Stimulated activated CD8-positive, alpha-beta memory T cell treated with anti-CD3 and anti-CD28 coated beads, Interleukin-7, amount 100 ng/mL, for 48 hours (primary cell): ENCODE measurements at regions not wholly inside any gene's neighbourhood (a gene's known extent, or its start where the extent isn't known, plus 50 kb on each side); places are given as distances from the start of the nearest gene placed in this dataset.

Experiments used
- DNase-seq, 2 donors: peaks; one replicate each; pipeline ENCODE4 v3.0.0-alpha.2; 2020; ENCODE audit warnings: low read depth in 1 of 2; ENCODE audit errors: extremely low read depth in 1 of 2

- DNase-seq: no peak
These were observed 264.8 kb upstream of the PTGER4 start for GRCh38 chr5:40414922-40415321.

DNA sequence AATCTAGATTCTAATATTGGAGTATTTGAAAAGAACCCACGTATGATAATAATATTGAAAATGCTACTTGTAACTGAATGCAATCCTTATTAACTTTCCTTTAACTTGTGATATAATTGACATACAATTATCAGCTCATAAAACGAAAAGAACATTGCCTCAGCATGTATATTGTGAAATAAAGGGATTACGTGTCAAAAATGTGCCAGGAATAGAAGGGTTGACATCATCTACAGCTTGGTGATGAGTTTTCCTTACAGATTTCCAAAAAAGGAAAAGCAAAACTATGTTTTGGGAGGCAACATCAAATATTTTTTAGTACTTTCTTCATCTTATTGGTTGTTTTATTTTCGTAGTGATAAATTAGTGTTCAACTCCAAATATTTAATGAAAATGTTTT, 266.0 kb upstream of the PTGER4 start:
- DNase-seq: no peak

GRCh38 chr5:40412771-40413170, 266.9 kb upstream of the PTGER4 start:
- no peak for DNase-seq

DNA sequence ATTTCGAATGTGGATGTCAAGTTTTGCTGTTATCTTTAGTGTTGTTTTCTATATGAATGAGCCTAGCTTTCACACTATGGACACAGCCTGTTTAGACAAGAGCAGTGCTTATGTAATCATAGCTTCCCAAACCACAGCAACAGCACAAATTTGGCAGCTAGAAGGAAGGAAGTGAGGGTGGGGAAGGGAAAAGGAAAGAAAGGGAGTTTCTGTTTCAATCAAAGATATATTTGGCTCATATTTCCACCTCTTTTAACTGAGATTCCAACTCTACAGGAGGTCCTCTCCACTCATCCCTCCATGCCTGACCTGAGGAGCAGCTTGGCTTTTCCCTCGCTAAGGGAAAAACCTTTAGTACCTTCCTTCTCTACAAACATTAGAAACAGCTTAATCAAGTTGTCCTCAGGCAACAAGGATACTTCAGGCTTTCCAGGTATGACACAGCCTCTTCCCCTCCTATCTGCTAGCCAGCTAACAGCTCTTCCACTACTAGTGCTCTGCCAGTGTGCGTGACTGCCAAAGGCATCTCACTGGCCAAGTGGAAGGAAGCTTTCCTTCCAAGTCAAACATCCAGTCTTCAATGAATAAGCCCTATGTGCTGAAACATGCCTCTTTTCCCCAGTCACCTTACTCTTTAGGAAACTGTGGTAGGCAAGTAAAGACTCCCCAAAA, 268.6 kb upstream of the PTGER4 start:
- DNase-seq: no peak

GRCh38 chr5:40410231-40410861, 269.4 kb upstream of the PTGER4 start:
- DNase-seq: peak in 1 of 2 donors; percentile 62

GRCh38 chr5:40409601-40410000, 270.1 kb upstream of the PTGER4 start:
- DNase-seq: no peak

DNA sequence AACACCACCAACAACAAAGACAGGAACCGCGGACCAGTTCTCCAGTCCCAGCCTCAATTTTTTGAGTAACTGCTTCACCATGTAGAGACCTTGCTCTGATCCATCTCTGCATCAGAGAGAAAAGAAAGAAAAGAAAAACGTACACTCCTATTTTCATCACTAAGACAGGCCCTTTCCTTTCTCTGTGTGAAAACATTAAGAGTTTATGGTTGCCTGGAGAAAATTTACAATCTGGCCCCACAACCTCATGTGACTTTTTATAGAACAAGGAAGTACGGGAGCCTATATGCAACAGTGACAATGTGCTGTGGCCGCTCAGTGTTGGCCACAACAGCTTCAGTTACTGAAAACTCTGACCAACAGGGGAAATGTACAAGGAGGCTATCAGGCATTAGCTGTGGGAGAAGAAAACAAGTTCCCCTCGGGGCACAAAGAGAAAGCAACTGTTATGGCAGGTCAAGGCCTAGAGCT, 272.9 kb upstream of the PTGER4 start:
- DNase-seq: no peak

DNA sequence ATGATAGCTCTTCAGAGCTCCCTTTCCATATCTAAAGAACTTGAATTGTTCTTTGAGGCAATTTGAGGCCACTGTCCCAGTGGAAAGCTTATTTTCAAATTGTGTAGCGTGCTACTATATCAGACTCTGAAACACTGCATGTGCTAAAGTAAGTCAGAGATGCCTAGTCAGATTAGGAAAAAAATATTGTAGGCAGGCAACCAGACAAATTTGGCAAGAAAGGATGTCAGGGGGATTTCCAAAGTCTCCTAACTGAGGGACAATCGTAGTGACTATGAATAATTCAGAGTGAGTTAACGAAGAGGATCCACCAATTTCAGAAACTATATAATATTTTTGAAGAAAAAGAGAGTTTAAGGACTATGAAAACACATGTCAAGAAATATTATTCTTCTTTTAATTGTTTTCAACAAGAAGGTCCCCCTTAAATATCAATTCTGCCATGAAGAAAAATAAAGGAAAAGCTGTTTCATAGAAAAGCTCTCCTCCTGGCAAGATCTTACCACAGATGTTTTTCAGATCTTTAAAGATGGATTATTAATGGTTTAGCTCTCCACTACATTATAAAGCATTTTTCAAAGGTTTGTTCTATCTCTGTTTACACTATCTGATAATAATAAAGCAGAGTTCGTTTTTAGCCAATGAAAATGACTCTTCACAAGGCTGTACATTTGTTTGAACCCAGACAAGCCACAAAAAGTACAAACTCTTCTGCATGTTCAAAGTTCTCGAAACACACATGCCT, 273.5 kb upstream of the PTGER4 start:
- no peak for DNase-seq

GRCh38 chr5:40405230-40405629, 274.5 kb upstream of the PTGER4 start:
- no peak for DNase-seq

GRCh38 chr5:40404613-40405012, 275.1 kb upstream of the PTGER4 start:
- no peak for DNase-seq

- DNase-seq: peak in 1 of 2 donors; percentile 35
These were observed 277.7 kb upstream of the PTGER4 start for GRCh38 chr5:40402007-40402364.

- DNase-seq: no peak
These were observed 278.3 kb upstream of the PTGER4 start for GRCh38 chr5:40401284-40402006.

DNA sequence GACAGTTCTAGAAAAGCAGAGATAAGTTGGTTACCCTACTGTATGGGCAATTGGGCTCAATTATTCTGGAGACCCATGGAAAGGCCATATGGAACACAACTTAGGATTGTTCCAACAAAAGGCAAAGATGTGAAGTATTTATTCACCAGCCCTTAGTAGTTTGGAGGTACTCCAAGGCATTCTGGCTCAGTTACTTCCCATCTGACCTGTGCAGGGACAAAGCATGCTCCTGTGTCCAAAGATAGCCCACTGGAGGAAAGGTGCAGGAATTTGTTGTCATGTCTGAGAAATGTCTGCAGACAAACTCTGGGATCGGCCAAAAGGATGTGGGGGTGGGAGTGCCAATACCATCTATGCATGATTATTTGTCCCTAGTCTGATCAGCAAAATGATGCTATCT, 279.5 kb upstream of the PTGER4 start:
- no peak for DNase-seq

GRCh38 chr5:40399349-40399748, 280.4 kb upstream of the PTGER4 start:
- no peak for DNase-seq

- no peak for DNase-seq
These were observed 281.7 kb upstream of the PTGER4 start for GRCh38 chr5:40397976-40398375.

DNA sequence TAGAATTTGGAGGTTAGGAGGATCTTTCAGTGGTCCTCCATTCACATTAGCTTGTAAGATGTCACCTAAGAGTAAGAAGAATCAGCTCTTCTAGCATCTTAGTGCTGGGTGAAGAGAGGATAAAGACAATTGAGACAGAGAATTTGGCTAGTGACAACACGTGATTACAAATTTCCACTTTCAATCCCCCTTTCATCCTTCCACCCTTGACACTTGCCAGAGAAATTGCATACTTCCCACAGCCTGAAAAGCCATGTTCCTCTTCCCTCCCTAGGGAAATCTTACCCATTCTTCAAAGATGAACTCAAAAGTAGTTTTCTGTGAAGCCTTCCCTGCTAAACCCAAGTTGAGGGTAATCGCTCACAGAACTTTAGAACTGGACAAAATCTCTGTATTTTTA, 282.6 kb upstream of the PTGER4 start:
- no peak for DNase-seq

DNA sequence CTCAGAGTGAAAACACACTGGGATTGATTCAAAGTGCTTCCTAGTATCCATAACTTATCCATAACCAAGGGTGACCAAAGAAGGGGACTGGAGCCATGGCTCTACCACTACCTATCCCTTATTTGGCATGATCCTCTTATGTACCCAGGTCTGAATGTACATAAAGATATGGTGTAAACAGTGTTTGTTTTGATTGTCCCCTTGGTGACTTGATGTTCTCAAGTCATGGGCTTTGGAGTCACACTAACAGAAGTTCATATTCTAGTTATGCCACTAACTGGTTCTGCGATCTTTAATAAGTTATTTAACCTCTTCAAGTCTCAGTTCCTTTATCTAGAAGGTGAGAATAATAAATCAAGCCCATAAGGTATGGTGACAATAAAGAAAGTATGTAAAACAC, 283.4 kb upstream of the PTGER4 start:
- DNase-seq: no peak

DNA sequence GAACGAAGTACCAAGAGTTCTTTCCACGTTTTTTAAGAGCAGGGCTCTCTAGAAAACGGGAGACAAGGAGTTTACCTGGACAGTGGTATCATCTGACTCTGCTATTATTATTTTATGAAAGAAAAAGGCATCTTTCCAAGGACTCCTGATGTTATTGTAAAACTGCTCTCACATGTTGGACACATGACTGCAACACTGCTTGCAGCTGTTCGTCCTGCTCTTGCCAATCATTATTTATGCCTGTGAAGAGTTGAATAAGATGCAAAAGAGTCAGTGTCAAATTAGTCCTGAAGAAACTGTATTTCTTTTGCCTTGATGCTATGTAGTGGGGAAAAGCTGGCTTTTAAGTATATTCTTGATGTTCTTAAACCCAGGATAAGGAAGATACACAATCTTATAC, 284.5 kb upstream of the PTGER4 start:
- DNase-seq: no peak

- no peak for DNase-seq
These were observed 285.0 kb upstream of the PTGER4 start for GRCh38 chr5:40394698-40395097.

DNA sequence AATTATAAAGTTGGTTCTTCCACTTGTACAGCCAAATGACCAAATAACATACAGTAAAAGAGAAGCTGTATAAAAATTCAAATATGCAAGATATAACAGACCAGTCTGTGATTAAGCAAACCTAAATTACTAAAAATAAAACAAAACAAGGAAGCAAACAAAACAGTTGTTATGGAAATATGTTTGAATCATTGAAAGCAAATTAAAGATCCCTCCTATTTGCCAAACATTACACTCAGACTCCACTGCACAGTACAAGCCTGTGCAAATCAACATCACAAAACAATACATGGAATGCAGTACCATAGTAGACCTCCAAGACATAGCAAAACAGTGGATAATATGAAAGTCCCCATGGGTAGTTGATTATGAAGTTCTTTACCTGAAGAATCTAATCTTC, 288.1 kb upstream of the PTGER4 start:
- DNase-seq: no peak
